Liver (tissue), 8 donors: ENCODE measurements at regions not wholly inside any gene's neighbourhood (a gene's known extent, or its start where the extent isn't known, plus 50 kb on each side); places are given as distances from the start of the nearest gene placed in this dataset.
A peak's percentile ranks its signal among the peaks of the same experiment; 100 is the strongest.

ENCODE experiments used
- DNase-seq: peaks from one replicate; pipeline ENCODE4 v3.0.0-alpha.2; 2017; ENCODE audit warnings: low spot score
- H3K27ac ChIP-seq, 2 donors: one replicate each; pipeline ENCODE4 v1.7.0; 2013; ENCODE audit warnings: inconsistent platforms in 2 of 2, low read length in 2 of 2, control low read depth in 1 of 2, low read depth in 1 of 2, mild to moderate bottlenecking in 1 of 2
- H3K27me3 ChIP-seq, 4 donors: one replicate each; pipeline versions ENCODE4 v1.6.1 to v1.7.0; 2013; ENCODE audit warnings: low read length in 3 of 4, inconsistent platforms in 1 of 4, mild to moderate bottlenecking in 1 of 4, moderate library complexity in 1 of 4; ENCODE audit not compliant: control insufficient read depth in 4 of 4, insufficient read depth in 4 of 4
- H3K36me3 ChIP-seq, 4 donors: one replicate each; pipeline versions ENCODE4 v1.6.1 to v1.7.0; 2013; ENCODE audit warnings: low read length in 3 of 4, mild to moderate bottlenecking in 3 of 4, low read depth in 1 of 4, moderate library complexity in 1 of 4; ENCODE audit not compliant: control insufficient read depth in 4 of 4, insufficient read depth in 3 of 4
- H3K4me1 ChIP-seq, 4 donors: one replicate each; pipeline versions ENCODE4 v1.6.1 to v1.7.0; 2013; ENCODE audit warnings: low read length in 3 of 4, mild to moderate bottlenecking in 3 of 4, moderate library complexity in 1 of 4; ENCODE audit not compliant: control insufficient read depth in 4 of 4, insufficient read depth in 4 of 4
- H3K4me3 ChIP-seq, 3 donors: one replicate each; pipeline versions ENCODE4 v1.6.1 to v1.7.0; 2013; ENCODE audit warnings: low read length in 3 of 3, control low read depth in 1 of 3, low read depth in 1 of 3, mild to moderate bottlenecking in 1 of 3
- H3K9ac ChIP-seq, 2 donors: one replicate each; pipeline ENCODE4 v1.7.0; 2013; ENCODE audit warnings: low read length in 2 of 2, mild to moderate bottlenecking in 2 of 2, moderate library complexity in 2 of 2, control low read depth in 1 of 2, low read depth in 1 of 2
- H3K9me3 ChIP-seq, 4 donors: one replicate each; pipeline versions ENCODE4 v1.6.1 to v1.7.0; 2013; ENCODE audit warnings: low read length in 3 of 4; ENCODE audit not compliant: control insufficient read depth in 4 of 4
- CTCF ChIP-seq: fragments of 150-350 bp; IDR thresholded peaks from 2 replicates; pipeline ENCODE4 v1.5.1; 2017; ENCODE audit warnings: improper control_type of control experiment, low read depth, low read length; ENCODE audit not compliant: missing input control
- EGR1 ChIP-seq, 2 donors: IDR thresholded peaks; 2 replicates each; pipeline ENCODE4 v1.6.1; 2016 to 2018; ENCODE audit warnings: antibody characterized with exemption in 2 of 2, low read depth in 2 of 2
- FOXA1 ChIP-seq: IDR thresholded peaks from 2 replicates; pipeline ENCODE4 v1.6.1; 2016; ENCODE audit warnings: antibody characterized with exemption
- FOXA2 ChIP-seq: IDR thresholded peaks from 2 replicates; pipeline ENCODE4 v1.6.1; 2016; ENCODE audit warnings: antibody characterized with exemption
- GABPA ChIP-seq, 2 donors: IDR thresholded peaks in 1 of 2; conservative IDR thresholded peaks in 1 of 2; 2 replicates each; pipeline ENCODE4 v1.6.1; 2016; ENCODE audit warnings: antibody characterized with exemption in 2 of 2, mild to moderate bottlenecking in 1 of 2, moderate library complexity in 1 of 2
- HNF4A ChIP-seq, 2 donors: conservative IDR thresholded peaks; 2 replicates each; pipeline ENCODE4 v1.6.1; 2016; ENCODE audit warnings: antibody characterized with exemption in 2 of 2, mild to moderate bottlenecking in 2 of 2
- HNF4G ChIP-seq: IDR thresholded peaks from 2 replicates; pipeline ENCODE4 v1.6.1; 2016; ENCODE audit warnings: antibody characterized with exemption
- JUND ChIP-seq, 2 donors: IDR thresholded peaks; 2 replicates each; pipeline ENCODE4 v1.6.1; 2016; ENCODE audit warnings: antibody characterized with exemption in 2 of 2
- NR2F2 ChIP-seq: IDR thresholded peaks from 2 replicates; pipeline ENCODE4 v1.6.1; 2016; ENCODE audit warnings: antibody characterized with exemption
- RAD21 ChIP-seq, 2 donors: IDR thresholded peaks; 2 replicates each; pipeline ENCODE4 v1.6.1; 2016; ENCODE audit warnings: antibody characterized with exemption in 2 of 2, mild to moderate bottlenecking in 2 of 2
- REST ChIP-seq: IDR thresholded peaks from 2 replicates; pipeline ENCODE4 v1.6.1; 2016; ENCODE audit warnings: antibody characterized with exemption, mild to moderate bottlenecking
- RXRA ChIP-seq, 2 donors: IDR thresholded peaks; 2 replicates each; pipeline ENCODE4 v1.6.1; 2017 to 2018; ENCODE audit warnings: antibody characterized with exemption in 2 of 2, mild to moderate bottlenecking in 1 of 2
- SP1 ChIP-seq: IDR thresholded peaks from 2 replicates; pipeline ENCODE4 v1.6.1; 2018; ENCODE audit warnings: antibody characterized with exemption, mild to moderate bottlenecking
- TAF1 ChIP-seq: conservative IDR thresholded peaks from 2 replicates; pipeline ENCODE4 v1.6.1; 2016; ENCODE audit warnings: antibody characterized with exemption, mild to moderate bottlenecking
- YY1 ChIP-seq: IDR thresholded peaks from 2 replicates; pipeline ENCODE4 v1.6.1; 2016; ENCODE audit warnings: antibody characterized with exemption, mild to moderate bottlenecking
- WGBS: extraction: QIAGEN DNeasy Blood & Tissue Kit; methylation state at CpG from one replicate; pipeline ENCODE4 v1.1.7; 2013; 5-methylcytosine and 5-hydroxymethylcytosine counted together
- TF ChIP-seq, protein P1 (sequence below): IDR thresholded peaks from 2 replicates; pipeline ENCODE4 v1.6.1; 2016; ENCODE audit warnings: antibody characterized with exemption
- TF ChIP-seq, protein P2 (sequence below): IDR thresholded peaks from 2 replicates; pipeline ENCODE4 v1.6.1; 2016; ENCODE audit warnings: antibody characterized with exemption
- TF ChIP-seq, protein P3 (sequence below): IDR thresholded peaks from 2 replicates; pipeline ENCODE4 v1.6.1; 2016; ENCODE audit warnings: antibody characterized with exemption
- donor health status: healthy.
- donor health status: healthy.
- donor health status: healthy.
- donor health status: healthy.
- donor health status: healthy.

DNA sequence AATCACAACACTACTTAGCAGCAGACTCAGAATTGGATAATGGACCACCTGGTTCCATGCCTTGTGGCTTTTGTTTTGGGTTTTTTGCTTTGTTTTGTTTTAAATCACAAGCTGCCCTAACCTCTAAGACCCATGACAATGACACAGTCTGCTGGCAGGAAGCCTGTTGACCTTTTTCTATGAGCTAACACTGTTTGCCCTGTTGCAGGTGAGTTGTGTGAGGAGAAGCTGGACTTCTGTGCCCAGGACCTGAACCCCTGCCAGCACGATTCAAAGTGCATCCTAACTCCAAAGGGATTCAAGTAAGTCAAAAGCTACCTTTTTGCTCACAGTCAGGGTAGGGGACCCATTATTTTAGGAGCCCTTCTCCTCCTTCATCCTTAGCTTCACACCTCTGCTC, 110.8 kb upstream of the PACRGL start:
- TF ChIP-seq YY1 (peak; percentile 68), NR2F2 (peak; percentile 78), FOXA1 (peak; percentile 76), CTCF (no peak), HNF4G (peak; percentile 96), RXRA (IDR thresholded peaks at IDR 0.05) (peak; percentile 91 to 94), GABPA (IDR thresholded peaks at IDR 0.05 in 1 of 2, conservative IDR thresholded peaks at IDR 0.05 in 1 of 2) (peak in 1 of 2 donors; percentile 13), HNF4A (conservative IDR thresholded peaks at IDR 0.05) (peak; percentile 99 to 100), EGR1 (IDR thresholded peaks at IDR 0.05; ENCODE audit: low read depth in 2 of 2) (no peak), TAF1 (no peak), REST (peak; percentile 57), RAD21 (IDR thresholded peaks at IDR 0.05) (peak; percentile 56 to 65), SP1 (peak; percentile 68), FOXA2 (peak; percentile 73), JUND (IDR thresholded peaks at IDR 0.05) (peak; percentile 76 to 92)
- TF ChIP-seq, protein P1, sequence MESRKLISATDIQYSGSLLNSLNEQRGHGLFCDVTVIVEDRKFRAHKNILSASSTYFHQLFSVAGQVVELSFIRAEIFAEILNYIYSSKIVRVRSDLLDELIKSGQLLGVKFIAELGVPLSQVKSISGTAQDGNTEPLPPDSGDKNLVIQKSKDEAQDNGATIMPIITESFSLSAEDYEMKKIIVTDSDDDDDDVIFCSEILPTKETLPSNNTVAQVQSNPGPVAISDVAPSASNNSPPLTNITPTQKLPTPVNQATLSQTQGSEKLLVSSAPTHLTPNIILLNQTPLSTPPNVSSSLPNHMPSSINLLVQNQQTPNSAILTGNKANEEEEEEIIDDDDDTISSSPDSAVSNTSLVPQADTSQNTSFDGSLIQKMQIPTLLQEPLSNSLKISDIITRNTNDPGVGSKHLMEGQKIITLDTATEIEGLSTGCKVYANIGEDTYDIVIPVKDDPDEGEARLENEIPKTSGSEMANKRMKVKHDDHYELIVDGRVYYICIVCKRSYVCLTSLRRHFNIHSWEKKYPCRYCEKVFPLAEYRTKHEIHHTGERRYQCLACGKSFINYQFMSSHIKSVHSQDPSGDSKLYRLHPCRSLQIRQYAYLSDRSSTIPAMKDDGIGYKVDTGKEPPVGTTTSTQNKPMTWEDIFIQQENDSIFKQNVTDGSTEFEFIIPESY, result peak; percentile 67
- TF ChIP-seq, protein P2, sequence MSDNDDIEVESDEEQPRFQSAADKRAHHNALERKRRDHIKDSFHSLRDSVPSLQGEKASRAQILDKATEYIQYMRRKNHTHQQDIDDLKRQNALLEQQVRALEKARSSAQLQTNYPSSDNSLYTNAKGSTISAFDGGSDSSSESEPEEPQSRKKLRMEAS, result peak; percentile 42
- TF ChIP-seq, protein P3, sequence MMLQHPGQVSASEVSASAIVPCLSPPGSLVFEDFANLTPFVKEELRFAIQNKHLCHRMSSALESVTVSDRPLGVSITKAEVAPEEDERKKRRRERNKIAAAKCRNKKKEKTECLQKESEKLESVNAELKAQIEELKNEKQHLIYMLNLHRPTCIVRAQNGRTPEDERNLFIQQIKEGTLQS, result peak; percentile 73
- Histone ChIP-seq H3K4me3 (no peak overlapping the region), H3K27me3 (no peaks in the 10 kb centered on the region), H3K36me3 (no peaks in the 10 kb centered on the region), H3K9ac (no peak overlapping the region), H3K9me3 (no peaks in the 10 kb centered on the region), H3K4me1 (peaks cover 0 to 5% (median 0%) of the 10 kb centered on the region in 4 donors), H3K27ac (peak overlapping the region; percentile 22 to 24)
- 24% methylated on average over 1 of the region's 1 CpG for WGBS
- DNase-seq, result peak; percentile 43
